SK-N-SH (cell line): ENCODE measurements at regions not wholly inside any gene's neighbourhood (a gene's known extent, or its start where the extent isn't known, plus 50 kb on each side); places are given as distances from the start of the nearest gene placed in this dataset.

Experiments
- EP300 ChIP-seq, 2 experiments: IDR thresholded peaks; 2 replicates each; pipeline versions ENCODE4 v1.4.0 to v1.6.1; 2012; ENCODE audit warnings: borderline replicate concordance in 1 of 2, low read depth in 1 of 2, low read length in 1 of 2
- RAD21 ChIP-seq: IDR thresholded peaks from 2 replicates; pipeline ENCODE4 v1.6.1; 2012; ENCODE audit warnings: mild to moderate bottlenecking, low read length
- RCOR1 ChIP-seq: fragments of 150-350 bp; IDR thresholded peaks from 2 replicates; pipeline ENCODE4 v1.6.1; 2017; ENCODE audit warnings: antibody characterized with exemption, low read length
- TF ChIP-seq, protein P1 (sequence below): fragments of 200-600 bp; sonication (generic); IDR thresholded peaks from 2 replicates; pipeline ENCODE4 v1.6.1; 2017; ENCODE audit warnings: antibody characterized with exemption, mild to moderate bottlenecking, moderate library complexity
- TF ChIP-seq, protein P2 (sequence below): IDR thresholded peaks from 2 replicates; pipeline ENCODE4 v1.4.0; 2012; ENCODE audit warnings: low read depth

DNA sequence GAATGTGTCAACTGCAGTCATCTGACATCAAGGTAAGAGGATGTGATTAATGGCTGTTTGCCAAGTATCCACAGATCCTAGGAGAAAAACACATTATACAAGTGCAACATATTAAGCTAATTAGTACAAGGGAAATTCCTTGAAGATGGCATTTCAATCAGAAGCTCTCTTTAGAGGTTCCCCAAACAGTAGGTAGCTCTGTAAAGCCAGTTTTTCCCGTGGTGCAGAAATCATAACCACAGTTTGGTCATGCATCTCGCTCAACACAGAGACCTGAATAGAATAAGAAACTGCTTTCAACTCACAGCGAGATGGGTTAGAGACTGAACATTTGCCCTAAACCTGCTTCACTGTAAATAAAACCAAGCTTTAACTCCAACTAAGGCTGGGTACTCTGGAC is 230.5 kb upstream of the CAMK1G start:
- TF ChIP-seq, protein P1, sequence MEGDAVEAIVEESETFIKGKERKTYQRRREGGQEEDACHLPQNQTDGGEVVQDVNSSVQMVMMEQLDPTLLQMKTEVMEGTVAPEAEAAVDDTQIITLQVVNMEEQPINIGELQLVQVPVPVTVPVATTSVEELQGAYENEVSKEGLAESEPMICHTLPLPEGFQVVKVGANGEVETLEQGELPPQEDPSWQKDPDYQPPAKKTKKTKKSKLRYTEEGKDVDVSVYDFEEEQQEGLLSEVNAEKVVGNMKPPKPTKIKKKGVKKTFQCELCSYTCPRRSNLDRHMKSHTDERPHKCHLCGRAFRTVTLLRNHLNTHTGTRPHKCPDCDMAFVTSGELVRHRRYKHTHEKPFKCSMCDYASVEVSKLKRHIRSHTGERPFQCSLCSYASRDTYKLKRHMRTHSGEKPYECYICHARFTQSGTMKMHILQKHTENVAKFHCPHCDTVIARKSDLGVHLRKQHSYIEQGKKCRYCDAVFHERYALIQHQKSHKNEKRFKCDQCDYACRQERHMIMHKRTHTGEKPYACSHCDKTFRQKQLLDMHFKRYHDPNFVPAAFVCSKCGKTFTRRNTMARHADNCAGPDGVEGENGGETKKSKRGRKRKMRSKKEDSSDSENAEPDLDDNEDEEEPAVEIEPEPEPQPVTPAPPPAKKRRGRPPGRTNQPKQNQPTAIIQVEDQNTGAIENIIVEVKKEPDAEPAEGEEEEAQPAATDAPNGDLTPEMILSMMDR = no peak
- TF ChIP-seq, protein P2, sequence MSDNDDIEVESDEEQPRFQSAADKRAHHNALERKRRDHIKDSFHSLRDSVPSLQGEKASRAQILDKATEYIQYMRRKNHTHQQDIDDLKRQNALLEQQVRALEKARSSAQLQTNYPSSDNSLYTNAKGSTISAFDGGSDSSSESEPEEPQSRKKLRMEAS = no peak
- no peak for TF ChIP-seq RCOR1
- TF ChIP-seq RAD21 = no peak
- TF ChIP-seq EP300 (IDR thresholded peaks at IDR 0.05; ENCODE audit: borderline replicate concordance in 1 of 2, low read depth in 1 of 2, low read length in 1 of 2) = no peak
